ENCODE measurements at regions not wholly inside any gene's neighbourhood (a gene's known extent, or its start where the extent isn't known, plus 50 kb on each side); places are given as distances from the start of the nearest gene placed in this dataset.
A peak's percentile ranks its signal among the peaks of the same experiment; 100 is the strongest.

DNA sequence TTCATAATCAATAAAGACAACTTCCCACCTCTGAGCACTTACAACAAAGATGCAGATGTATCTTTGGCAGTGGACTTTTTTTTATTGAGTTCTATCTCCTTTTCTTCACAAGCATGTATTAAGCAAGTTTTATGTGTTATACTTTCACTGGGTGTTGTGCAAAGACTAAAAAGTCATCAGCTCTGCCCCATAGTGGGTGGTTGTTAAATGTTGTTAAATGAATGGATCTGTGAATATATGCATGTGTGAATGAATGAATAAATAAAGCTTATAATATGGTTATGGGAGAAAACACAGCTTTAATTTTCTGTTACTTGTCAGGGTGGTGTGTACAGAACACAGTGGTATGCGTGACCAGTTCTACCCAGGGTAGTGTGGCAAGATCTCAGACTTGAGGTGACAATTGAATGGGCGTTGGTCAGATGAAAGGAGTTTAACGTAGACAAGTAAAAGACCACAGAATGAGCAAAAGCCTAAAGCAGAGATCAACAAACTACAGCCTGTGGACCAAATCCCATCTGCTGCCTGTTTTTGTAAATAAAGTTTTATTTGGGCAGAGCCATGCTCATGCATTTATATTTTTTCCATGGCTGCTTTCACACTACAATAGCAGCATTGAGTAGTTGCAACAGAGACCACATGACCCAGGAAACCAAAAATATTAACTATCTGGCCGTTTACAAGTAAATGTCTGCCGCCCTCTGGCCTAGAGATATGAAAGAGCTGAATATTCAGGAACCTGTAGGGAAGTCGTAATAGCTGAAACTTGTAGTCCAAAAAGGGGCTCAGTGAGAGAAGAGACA is 207.4 kb upstream of the EEA1 start:
- DNase-seq = no peak

DNA sequence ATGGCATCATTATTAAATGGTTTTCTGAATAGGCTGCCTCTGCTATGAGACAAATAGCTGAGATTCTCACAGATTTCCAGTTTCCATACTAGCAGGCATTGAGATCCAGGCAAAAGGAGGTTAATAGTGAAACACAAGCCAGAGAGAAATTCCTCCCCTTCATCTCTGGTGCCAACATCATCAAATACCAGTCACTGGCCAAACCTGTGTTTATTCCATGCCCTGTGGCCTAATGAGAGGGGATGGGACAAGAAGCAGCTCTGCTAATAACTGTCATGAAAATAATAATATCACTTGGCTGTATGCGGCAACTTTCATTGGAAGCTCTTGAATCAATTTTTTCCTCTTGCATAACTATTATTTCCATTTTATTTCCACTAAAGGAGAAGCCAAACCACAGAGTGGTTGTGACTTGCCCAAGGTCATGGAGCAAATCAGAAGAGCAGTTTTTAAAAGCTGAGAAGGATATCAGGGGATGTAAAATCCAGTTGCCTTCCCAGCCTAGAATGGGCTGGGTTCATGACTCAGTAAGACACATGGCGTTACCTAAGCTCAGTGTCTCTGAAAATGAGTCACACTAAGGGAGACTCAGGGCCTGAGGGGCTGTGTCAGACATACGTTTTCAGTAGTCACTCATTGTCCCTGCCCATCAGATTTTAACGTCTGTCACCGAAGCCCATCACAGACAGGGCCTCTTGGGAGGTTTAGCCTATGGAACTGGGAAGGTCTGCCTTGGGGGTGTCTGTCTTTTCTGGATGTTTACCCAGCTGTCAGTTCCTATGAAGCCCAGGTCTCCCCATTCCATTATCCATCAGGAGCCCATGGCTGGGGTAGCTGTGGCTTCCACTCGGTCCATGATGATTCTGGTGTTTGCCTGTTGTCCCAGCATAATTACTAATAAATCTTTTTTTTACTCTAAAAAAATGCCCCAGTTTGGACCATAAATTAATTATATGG is 208.8 kb upstream of the EEA1 start:
- peak; percentile 16 for DNase-seq

DNA sequence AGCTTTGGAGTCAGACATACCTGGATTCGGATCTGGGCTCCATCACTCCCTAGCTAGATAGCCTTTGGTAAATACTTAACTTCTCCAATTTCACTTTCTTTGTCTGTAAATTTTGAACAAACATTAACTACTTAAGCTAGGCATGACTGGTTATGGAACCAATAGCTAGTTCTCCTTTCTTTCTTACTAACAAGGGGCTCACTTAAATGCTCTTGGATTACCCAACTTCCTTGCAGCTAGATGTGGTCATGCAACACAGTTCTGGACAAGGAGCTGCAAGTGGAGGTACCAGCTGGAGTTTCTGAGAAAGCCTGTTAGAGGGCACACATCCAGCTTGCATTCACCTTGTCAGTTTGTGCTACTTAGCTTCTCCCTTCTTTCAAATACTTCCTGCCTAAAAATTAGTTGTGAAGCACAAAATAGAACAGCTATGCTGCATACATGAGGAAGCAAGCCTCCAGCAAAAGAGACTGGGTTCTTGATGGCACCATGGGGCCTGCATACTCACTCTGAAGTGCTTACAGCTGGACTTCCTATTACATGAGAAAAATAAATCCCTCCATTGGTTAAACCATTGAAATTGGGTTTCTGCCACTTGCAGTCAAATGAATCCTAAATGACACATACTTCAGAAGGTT is 210.1 kb upstream of the EEA1 start:
- no peak for DNase-seq

DNA sequence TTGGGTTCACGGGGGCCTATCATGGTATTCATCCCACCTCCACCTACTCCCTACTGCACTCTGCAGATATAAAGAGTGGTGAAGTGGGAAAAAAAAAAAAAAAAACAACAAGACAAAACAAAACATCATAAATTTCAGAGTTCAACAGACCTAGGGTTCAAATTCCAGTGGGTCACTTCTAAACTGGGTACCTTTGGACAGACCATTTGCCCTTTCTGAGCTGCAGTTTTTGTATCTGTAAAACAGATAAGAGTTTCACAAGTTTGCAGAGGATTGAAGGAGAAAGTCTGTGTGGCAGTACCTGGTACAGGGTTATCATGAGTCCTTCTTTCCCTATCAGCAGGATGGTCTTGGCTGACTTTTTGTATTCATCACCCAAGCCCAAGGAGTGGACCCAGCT is 211.2 kb upstream of the EEA1 start:
- no peak for DNase-seq

DNA sequence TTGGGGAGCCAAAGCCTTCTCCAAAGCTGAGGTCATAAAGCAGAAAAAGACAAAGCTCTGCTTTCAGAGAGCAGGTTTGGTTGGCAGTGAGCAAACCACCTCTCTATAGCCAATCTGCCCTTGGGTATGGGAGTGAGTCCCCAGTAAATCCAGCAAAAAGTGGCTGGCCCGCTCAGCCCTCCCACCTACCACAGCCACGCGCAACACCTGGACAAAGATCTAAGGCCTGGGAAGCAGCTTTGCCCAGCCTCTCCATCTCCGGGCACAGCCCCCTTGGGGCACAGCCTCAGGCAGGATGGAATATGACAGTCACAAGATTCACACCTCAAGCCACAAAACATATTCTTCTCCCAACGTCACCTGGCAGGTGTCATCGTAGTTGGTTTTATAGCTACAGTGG is 211.7 kb upstream of the EEA1 start:
- DNase-seq = no peak

DNA sequence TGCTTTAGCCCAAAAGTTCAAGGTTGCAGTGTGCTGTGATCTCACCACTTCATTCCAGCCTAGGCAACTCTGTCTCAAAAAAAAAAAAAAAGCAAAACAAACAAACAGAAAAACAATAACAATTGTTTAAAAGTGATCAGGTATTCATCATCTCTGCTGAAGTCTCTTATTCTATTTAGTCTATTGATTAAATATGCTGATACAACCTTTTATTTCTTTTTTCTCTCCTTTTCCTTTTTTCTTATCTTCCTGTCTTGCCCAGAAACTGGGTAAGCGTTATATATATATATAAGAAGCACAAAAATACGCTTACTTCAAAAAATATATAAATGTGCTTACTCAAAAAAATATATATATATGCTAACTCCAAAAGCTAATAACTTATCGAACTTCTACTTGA is 213.8 kb upstream of the EEA1 start:
- DNase-seq = no peak

- no peak for DNase-seq
These were observed 215.0 kb upstream of the EEA1 start for GRCh38 chr12:93144109-93144508.

DNA sequence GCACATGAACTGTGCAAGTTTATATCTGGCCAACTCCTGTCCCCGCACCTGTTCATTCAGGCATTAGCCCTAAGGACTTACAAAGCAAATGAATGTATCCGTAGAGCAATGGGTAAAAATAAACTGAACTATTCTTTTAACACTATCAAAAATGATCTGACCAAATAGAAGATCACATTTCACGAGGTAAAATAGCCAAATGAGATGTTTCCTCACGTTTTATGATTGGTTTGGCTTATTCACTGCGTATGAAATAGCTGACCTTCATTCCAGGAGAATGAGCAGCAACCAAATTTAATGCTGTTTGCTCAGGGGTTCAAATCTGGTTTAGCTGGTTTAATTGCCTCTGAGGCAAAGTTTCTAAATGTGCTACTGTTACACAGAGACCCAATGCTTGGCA is 216.0 kb upstream of the EEA1 start:
- DNase-seq = no peak

DNA sequence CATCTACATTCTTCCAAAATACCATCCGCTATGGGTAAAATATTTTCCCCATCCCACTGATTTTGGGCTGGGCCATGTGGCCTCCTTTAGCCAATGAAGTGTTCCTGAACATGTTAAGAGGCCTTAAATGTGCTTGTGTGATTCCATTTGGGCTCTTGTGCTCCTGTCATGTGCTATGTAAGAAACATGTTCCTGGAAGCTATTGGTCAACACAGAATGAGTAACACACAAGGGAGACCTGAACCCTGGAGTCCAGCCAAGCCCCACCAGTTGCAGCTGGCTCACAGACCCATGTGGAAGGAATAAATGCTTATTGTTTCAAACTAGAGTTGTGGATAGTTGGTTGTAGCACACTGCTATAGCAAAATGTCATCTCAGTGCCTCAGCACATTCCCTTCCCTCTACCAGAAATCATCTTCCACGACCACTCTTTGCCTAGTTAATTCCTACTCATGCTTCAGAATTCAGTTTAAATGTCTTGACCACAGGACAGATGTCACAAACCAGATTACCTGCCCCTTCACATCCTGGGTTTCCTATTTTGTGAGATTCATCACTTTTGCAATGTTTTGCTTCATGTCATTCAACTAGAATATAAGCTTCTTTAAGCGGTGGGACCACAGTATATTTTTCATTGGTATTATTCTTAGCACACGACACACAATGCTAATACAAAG is 217.3 kb upstream of the EEA1 start:
- no peak for DNase-seq

- no peak for DNase-seq
These were observed 217.9 kb upstream of the EEA1 start for GRCh38 chr12:93146970-93147369.

DNA sequence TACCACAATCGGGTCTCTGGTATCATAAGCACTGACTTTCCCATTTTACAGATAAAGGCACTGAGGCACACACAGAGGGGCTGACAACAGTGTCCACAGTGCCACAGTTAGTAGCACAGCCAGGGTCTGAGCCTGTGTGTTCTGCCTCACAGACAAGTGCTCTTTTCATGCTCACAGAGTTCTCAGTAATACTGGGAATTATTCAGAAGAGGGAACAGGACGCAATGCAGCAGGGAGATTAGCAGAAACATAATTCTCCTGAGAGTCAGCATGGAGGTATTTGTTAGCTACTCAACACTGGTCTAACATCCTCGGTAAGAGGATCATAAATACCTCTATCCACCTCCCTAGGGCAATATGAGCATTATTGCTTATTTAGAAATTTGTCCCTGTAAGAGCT is 219.3 kb upstream of the EEA1 start:
- no peak for DNase-seq

GRCh38 chr12:93149229-93149628 is 220.1 kb upstream of the EEA1 start:
- no peak for DNase-seq

DNA sequence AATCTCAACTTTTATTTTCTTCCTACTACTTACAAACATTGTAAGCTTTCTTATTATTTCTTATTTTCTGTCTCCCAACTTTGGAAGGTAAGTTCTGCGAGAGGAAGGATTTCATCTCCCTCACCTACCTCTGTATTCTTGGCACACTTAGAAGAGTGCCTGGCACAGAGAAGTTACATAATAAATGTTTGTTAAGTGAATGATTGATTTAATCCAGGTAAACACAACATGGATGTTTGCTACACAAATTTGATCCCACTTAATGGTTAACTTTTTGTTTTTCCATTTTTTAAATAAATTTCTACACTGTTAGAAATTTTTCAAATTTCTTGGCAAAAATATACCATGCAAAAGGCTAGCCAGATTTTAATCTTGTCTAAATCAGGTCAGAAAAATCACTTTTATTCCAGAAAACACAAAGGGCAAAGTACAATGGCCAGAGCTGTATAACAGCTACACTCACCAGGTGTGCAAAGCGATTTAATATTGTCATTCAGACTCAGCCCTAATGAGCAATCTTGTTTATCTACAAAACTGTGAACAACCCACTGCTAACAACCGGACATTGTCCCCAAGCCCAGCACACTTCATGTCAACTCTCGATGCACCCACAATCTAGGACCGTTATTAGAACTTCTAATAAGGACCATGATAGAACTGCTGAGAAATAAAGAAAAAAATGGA is 222.1 kb upstream of the EEA1 start:
- DNase-seq = no peak

- DNase-seq = no peak
These were observed 223.5 kb upstream of the EEA1 start for GRCh38 chr12:93152617-93153016.

GRCh38 chr12:93153321-93153720 is 224.2 kb upstream of the EEA1 start:
- DNase-seq = no peak

GRCh38 chr12:93154096-93154728 is 223.5 kb upstream of the NUDT4 start:
- DNase-seq = no peak

DNA sequence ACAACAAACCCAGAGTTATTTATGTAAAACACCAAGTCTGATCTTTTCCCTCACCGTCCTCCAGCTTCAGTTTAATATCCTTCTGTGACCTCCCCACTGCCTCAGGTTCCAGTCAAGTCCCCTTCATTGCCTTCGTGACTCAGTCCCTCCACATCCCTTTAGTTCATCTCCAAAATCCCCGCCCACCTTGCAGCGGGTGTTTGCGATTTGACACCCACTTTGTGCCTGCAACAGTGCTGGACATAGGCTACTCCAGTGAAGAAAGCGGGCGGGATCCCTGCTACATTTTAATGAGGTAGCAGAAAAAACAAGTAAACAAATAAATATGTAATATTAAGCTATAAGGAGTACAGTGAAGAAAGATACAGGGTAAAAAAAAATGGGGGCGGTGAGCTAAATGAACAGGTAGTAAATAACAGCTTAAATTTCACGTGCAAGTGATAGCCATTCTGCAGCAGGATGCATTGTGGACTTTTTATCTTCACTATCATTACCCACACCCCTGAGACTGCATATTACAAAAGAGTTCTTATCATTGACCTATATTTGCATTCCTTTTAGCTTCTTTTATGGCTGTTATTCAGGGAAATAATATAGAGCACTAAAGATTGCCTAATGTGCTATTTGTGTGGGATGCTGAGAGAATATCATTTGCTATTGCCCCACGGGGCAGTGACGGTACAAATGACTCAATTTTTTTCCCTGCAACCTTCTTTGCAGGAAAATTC is 222.8 kb upstream of the NUDT4 start:
- DNase-seq = no peak

DNA sequence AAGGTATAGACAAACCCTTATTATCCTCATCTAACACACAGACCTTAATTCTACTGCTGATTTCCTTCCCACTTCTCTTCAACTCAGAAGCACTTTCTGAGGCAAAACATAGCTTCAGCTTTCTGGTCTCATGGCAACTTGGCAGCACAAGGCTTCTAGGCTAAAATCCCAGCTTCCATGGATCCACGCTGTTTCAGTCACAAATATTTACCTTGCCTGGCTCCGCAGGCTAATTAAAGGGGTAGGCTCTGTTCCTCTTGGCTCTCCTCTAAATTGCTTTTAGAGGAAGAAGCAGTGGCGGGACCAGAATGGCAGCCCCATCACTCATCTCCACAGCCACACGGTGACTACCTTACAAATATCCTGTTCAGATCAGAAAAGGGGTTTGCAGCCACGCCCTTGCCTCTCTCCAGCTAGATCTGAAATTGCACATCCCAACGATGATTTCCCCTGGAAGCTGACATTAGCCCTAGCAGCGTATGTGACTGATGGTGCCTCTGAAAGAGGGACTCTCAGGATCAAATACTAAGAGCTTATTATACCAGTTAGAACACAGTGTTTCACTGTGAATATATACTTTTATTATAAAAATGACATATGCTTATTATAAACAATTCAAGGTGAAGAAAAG is 221.5 kb upstream of the NUDT4 start:
- no peak for DNase-seq

- no peak for DNase-seq
These were observed 220.4 kb upstream of the NUDT4 start for GRCh38 chr12:93157279-93157678.

DNA sequence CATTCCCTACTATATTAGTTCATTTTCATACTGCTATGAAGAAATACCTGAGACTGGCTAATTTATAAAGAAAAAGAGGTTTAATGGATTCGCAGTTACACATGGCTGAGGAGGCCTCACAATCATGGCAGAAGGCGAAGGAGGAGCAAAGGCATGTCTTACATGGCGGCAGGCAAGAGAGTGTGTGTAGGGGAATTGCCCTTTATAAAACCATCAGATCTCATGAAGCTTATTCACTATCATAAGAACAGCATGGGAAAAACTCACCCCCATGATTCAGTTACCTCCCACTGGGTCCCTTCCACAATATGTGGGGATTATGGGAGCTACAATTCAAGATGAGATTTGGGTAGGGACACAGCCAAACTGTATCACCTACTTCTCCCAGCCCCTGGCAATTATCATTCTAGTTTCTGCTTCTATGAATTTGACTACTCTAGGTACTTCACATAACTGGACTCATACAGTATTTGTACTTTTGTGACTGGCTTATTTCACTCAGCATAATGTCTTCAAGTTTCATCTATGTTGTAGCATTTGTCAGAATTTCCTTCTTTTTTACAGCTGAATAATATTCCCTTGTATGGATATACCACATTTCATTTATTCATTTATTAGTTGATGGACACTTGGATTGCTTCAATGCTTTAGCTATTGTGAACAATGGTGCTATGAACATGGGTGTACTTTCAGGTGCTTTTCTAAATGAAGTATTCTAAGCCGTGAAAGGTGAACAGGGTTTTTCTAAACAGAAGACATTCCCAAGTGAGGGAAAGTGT is 219.5 kb upstream of the NUDT4 start:
- no peak for DNase-seq
